NCI-H2107 (cell line): ENCODE measurements at regions not wholly inside any gene's neighbourhood (a gene's known extent, or its start where the extent isn't known, plus 50 kb on each side); places are given as distances from the start of the nearest gene placed in this dataset.
"Not testable (repeated sequence)": the region's sequence is repeated elsewhere in the genome, so short reads cannot be mapped to it uniquely, and the experiment has no call there.

Experiments
- DNase-seq: peaks from one replicate; lab custom pipeline; 2025; lab: John Stamatoyannopoulos, UW

DNA sequence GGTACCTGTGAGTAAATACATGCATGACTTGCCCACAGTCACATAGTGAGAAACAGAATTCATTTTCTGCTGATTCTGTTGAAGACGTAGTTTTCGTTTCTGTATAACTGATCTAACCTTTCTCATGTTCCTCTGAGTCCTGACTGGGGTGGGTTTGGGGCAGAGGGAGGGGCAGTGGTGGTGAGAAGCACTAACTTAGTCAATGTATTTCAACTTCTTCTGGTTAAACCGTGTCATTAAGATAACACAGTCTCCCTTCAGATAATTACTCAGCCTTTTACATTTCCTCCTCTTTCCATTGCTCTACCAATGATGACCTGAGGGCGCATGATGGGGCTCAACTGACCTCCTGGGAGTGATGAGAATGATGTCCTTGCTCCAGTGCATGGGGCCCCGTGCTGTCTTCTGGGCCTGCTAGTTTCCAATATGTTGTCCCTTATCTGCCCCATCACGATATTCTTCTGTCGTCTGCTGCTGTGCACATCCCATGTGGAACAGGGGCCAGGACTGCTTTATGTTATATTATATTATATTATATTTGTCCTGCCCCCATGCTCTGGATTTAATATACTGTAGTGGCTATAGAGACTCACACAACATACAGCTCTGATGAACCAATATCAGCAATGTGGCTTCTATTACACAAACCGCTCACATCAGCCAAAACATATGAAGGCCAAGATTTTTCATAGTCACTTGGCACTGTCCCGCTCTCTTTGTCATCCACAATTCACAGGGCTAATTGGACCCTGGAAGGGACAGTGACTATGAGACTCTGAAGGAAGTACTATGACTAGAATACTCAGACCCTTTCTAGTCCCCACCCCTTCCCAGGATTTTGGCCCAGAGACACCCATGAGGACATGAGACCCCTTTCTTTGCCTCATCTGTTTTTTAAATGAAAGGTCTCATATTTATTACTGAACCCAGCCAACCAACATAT is 407.1 kb upstream of the MCTP2 start:
- no peak for DNase-seq

DNA sequence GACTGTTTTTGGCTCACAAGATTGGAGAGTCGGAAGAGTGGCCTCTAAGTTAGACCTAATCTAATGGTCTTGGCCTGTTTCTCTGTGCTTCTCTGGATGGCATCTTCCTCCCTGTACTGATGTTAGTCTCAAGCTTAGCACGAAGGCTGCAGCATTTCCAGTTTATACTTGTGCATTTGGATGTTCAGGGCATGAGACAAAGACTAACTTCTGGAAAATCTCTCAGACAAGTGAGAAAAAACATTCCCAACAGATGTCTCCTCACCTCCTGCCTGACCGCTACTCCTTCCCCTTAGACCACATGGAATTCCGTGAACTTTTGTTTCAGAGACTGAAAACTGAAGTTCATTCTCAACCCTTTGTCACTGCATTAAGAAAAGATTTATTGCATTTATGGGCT is 410.8 kb upstream of the MCTP2 start:
- DNase-seq, result no peak

DNA sequence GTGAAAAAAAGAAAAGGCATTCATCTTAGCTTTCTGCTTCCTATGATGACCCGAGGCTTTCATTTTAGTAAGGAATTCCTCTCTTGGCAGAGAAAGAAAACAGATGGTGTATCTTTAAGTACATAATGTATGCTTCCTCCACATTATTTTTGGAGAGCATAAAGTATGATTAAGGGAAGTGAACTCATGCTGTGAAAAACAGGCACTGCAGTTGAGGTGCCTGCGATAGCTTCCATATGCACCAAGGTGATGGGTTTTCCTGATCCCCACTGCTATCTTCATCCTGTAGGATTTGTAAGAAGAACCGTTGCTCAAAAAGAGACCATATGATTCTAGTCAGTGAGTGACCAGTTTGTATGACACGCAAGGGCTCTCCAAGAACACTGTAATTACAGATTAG is 411.5 kb upstream of the MCTP2 start:
- no peak for DNase-seq

DNA sequence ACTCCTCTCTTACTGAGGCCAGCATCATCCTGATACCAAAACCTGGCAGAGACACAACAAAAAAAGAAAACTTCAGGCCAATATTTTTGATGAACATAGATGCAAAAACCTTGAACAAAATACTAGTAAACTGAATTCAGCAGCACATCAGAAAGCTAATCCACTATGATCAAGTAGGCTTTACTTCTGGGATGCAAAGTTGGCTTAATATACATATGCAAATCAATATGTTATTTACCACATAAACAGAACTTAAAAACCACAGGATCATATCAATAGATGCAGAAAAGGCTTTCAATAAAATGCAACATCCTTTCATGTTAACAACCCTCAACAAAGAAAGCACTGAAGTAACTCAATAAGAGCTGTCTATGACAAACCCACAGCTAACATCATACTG is 414.5 kb upstream of the MCTP2 start:
- DNase-seq, result no peak

DNA sequence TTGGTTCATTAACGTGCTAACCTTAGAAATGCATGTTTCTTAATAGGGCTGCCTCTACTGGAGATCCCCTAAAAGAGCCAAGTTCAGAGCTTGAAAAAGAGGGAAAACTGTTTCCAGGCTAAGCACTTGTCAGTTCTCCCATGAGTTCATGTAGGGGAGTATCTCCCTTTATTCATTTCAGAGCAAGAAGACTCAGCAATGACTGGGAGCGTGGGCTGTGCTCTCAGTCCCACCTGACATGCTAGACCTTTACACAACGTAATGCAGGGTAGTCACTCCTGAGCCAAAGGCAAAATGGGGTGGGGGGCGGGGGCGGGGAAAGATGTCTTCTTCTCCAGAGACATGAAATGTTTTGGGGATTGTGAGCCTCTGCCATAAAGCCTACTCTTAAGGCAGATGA is 420.1 kb upstream of the MCTP2 start:
- no peak for DNase-seq

DNA sequence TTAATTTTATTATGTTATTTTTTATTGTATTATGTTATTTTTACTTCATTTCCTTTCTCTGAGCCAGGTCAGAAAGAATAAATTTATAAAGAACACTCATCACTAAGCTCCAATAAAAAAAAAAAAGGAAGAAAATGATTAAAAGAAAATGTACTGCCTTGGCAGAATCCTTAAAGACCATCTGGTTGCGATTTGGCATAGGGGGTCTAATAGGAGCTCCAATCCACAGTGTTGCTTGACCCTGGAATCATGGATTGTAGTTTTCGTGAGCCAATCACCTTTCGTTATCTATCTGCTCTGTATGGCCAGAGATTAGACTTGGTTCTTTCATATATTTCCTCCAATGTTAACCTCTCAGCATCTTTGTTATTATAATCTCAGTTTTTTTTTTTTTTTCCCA is 421.8 kb upstream of the MCTP2 start:
- DNase-seq, result no peak

DNA sequence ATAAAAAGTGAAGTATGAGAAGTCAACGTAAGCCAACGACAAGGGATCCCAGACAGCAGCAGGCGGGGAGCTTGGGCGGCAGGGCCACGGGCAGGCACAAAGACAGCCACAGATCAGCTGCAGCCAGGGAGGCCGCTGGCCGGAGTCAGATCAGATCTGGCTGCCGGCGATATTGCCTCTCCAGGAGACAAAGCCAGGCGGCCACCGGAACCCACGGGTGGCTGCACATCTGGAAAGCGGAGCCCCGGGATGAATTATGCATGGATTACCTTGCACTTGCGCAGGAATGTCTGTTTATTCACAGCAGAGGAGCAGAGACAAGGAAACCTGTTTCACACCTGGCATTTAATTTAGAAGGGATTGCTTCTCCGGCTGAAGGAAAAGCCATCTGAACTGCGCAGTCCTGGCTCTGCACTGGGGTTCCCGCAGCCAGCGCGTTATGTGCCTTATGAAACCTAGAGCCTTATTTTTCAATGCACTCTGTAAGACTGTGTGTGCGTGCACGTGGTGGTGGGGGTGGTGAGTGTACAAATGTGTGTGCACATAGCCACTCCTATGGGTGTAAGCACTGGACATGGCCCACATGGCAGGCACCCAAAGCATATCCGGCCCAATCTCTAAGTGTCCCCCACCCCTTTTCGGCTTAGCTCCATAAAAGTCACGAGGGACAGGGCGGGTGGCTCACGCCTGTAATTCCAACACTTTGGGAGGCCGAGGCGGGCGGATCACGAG is 427.8 kb upstream of the MCTP2 start:
- no peak for DNase-seq

DNA sequence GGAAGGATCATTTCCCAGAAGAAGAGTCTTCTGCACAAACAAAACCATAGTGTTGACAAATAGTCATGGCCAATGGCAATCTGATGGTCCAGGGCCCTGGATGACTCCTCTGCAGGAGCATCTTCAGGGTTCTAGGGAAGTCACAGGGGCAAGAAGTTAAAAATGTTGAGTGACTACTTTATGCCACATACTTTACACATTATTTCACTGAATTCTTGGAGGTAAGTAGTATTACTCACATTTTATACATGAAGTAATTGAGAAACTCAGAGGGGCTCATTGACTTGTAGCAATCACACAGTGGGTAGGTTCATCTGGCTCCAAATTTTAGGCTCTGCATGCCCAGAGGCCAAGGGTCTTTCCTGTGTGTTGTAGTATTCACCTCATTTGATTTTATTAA is 430.2 kb upstream of the MCTP2 start:
- DNase-seq, result no peak

DNA sequence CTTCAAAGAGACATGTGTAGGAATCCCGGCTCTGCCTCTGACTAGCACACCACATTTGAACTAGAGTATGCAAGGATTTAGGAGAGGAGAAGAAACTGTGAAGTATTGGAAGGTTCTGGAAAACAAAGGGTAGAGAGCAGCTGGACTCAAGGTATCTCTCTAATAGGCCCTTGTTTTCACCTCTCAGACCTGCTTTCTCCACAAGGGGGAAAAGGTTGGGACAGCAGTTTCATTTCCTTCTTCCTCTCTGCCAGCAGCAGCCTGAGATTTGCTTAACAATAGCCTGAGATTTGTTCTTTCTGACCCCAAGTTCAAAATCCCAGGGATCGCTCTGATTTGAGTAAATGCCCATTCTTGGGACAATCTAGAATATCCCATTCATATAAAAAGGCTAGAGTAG is 430.6 kb upstream of the MCTP2 start:
- DNase-seq, result no peak

DNA sequence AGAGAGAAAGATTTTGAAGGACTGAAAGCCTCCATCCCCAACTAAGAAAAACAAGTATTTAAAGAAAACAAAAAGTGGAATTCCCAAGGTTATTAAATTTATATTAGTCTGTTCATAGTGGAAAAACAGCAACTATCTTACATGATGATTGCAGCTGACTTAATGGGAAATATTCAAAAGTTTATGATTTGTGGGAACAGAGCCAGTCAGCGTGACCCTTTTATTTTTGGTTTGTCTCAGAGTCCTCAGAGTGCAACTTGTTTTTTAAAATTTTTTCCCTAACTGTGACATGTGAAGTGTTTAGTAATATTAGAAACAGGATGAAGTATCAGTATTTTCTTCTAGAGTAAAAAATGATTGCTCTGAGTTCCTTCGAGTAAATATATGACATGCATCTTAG is 441.9 kb upstream of the MCTP2 start:
- DNase-seq, result no peak

DNA sequence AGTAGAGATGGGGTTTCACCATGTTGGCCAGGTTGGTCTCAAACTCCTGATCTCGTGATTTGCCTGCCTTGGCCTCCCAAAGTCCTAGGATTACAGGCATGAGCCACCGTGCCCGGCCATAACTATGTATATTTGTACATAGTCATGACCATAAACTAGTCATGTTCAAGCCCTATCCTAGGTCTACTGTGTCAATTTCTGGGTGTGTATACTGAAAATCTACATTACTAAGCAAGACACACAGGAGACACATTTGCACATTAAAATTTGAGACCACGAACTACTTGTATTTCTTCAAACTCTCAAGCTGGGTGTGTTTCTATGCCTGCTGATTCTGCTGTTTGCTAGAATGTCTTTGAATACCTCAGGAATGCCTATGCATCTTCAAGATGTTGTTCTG is 451.3 kb upstream of the MCTP2 start:
- no peak for DNase-seq

DNA sequence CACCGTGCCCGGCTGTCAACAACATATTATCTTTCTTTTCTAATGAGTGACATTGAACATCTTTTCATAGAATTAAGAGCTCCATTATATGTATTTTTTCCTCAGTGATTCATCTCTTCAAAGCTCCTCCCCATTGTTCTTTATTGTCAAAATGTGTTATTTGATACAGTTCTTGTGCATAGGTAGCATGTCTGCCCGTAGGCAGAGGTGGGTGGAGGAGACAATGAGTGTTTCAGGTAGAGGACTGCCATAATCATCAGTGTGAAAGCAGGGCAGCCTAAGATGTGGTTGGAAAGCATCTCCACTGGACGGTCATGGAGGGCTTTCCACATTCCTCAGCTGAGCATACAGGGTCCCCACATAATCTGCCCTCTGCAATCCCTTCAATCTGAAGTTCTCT is 452.0 kb upstream of the MCTP2 start:
- DNase-seq, result no peak

DNA sequence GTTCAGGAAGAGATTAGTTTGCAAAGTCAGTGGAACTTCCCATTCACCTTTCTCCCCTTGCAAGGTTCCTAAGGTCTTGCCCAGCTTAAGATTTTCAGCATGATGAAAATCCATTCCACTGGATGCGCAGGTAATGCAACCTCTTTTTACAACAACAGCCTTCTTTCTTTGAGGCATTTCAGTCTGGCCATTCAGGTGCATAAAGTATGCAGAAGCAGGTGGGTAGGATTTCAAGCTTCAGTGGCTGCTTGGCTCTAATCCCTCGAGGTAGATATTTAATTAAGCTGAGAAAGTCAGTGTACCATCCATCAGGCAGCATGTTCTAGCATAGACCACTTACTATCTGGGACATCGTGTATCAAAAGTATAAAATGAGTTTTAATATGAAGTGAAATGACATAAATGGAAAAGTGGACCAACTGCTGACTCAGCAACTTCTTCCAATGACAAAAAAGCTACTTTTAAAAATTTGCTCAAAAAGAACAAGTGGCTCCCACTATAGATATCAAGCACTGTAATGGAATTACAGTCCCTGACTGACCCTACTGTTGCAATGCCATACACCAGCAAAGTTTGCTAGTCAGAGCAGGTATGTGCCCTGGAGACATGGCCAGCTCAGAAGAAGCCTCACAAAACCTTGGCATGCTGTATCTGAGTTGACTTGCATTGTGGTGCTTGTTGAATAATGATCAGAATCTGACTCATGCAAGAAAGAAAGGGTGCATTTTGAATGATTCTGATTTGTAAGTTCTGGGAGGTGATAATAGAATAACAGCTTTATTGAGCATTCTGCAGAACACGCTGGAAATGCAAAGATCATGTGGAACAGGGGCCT is 459.9 kb upstream of the MCTP2 start:
- DNase-seq, result no peak

DNA sequence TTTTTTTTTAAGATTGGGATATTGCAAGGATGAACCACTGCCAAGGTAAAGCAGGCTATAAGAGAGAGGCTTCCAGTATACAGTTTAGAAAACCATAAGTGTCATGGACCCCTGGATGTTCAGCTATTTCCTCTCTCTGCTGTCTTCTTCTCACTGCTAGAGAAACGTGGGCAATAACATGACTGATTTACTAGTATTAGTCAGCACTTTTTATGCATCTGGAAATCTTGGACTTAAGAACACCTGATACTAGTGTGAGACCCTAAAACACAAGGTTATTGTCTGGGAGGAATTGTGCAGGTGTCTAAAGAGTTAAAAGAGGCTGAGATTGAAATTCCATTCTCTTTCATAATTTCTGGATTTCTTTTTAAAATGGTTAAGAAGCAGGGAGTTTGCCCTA is 460.6 kb upstream of the MCTP2 start:
- no peak for DNase-seq

DNA sequence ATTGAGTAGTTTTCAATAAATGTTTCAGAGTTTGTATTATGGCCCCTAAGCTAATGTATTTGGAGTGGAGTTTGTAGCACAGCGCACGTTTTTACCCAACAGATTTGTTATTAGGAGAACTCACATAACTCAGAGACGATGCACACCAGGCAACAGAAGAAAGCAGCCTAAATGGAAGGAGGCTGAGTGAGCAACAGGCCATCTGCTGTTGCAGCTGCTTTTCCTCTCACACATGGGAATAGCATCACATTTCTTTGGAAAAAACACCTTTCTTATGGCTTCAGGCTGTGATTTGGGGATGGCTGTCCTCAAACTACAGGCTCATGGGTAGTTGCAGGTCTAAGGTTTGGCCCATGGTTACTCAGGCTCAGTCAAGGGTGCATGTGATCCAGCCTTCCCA is 469.3 kb upstream of the MCTP2 start:
- no peak for DNase-seq

DNA sequence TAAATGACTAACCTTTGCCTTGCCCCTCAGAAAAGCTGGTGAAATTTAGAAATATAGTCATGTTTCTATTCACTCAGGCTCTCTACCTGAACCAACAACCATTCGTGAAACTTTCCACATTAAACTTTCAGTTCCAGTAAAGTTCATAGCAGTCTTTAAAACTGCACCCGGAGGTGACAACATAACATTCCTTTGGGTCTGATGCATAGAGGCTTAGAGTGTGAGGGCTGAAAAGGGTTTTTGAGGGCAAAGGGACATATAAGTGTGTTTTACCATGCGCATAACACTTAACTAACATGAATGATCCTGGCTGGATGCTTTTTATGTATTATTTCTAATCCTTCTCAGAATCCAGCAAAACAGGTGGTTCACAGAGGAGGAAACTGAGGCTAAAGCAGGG is 471.7 kb upstream of the MCTP2 start:
- no peak for DNase-seq

DNA sequence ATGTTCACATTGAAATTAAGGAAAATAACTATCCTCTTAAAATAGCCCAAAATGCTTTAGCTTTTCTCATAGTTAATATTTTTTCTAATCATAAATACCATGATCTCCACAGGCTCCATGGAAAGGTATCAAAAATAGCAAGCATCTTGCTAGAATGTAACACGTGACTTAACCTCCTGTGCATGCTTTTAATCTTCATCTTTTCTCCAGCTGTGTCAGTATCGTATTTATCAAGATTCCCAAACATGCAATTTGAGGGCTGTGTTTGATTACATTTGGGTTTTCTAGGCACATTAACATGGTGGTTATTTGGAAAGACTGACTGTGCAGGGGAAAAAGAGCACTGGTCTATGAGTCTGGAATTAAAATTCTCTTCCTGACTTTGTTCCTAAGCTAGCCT is 472.5 kb upstream of the MCTP2 start:
- DNase-seq, result no peak

DNA sequence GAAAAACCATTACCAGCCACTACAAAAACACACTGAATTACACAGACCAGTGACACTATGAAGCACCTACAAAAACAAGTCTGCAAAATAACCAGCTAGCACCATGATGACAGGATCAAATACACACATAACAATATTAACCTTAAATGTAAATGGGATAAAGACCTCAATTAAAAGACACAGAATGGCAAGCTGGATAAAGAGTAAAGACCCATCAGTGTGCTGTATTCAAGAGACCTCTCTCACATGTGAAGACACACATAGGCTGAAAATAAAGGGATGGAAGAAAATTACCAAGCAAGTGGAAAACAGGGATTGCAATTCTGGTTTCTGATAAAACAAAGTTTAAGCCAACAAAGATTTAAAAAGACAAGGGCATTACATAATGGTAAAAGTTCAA is 482.7 kb upstream of the MCTP2 start:
- DNase-seq, result no peak

DNA sequence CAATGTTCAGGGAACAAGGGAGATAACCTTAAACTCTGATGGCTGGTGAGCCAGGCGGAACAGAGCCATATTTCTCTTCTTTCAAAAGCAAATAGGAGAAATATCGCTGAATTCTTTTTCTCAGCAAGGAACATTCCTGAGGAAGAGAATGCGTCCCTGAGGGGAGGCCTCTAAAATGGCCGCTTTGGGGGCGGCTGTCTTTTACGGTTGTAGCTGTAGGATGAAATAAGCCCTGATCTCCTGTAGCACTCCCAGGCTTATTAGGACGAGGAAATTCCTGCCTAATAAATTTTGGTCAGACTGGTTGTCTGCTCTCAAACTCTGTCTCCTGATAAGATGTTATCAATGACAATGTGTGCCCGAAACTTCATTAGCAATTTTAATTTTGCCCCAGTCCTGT is 496.4 kb upstream of the MCTP2 start:
- not testable (repeated sequence) for DNase-seq

DNA sequence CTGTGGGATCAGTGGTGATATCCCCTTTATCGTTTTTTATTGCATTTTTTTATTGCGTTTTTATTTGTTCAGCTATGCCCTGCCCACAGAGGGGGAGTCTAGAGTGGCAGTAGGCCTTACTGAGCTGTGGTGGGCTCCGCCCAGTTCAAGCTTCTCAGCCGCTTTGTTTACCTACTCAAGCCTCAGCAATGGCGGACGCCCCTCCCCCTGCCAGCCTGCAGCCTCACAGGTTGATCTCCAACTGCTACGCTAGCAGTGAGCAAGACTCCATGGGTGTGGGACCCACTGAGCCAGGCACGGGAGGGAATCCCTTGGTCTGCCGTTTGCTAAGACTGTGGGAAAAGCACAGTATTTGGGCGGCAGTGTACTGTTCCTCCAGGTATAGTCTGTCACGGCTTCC is 500.6 kb upstream of the MCTP2 start:
- DNase-seq, result no peak

DNA sequence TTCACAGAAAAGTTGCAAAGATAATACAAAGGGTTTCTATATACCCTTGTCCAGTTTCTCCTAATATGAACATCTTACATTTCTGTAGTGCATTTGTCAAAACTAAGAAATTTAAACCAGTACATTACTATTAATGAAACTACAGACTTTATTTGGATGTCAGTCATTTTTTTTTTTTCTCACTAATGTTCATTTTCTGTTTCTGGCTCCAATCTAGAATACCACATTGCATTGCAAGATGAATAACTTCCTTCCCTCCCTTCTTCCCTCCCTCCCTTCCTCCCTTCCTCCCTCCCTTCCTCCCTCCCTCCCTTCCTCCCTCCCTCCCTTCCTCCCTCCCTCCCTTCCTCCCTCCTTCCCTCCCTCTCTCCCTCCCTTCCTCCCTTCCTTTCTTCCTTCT is 509.2 kb upstream of the MCTP2 start:
- DNase-seq, result no peak

DNA sequence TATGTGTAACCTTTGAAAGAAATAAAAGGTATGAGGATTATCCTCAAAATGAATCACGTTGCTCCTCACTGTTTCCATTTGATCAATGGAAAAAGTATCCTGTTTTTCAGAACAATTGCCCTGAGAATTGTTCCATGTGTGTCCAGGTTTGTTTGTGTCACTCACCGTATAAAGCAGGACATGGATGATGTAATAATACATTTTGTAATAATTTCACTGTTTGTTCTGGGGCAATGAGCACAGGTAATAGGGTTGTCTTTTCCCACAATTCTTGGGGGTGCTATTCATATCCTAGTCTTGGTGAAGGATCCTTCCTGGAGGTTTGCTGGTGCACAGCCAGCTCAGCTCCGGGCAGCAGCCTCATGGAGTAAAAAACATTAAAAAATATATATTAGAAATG is 510.8 kb upstream of the MCTP2 start:
- DNase-seq, result no peak

DNA sequence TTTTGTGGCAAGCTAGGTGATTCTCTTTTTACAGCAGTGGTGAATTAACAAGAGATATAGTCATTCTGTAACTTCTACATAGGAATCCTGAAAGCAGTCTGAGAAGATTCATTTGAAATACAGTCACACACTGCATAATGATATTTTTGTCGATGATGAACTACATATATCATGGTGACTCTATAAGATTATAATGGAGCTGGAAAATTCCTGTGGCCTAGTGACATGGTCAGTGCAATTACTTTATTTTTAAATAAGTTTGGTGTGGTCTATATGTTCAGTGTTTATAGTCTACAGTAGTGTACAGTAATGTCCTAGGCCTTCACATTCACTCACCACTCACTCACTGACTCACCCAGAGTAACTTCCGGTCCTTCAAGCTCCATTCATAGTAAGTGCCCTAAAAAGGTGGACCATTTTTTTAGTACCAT is 511.4 kb upstream of the MCTP2 start:
- no peak for DNase-seq
